ENCODE measurements at regions not wholly inside any gene's neighbourhood (a gene's known extent, or its start where the extent isn't known, plus 50 kb on each side); places are given as distances from the start of the nearest gene placed in this dataset.

GRCh38 chr5:167642779-167643517, 648.5 kb upstream of the WWC1 start:
- DNase-seq (no peak), ATAC-seq (no peak)
- intact Hi-C loops (cut with micrococcal nuclease), result no loop called here
- no peak overlapping the region for H3K27ac ChIP-seq (ENCODE audit: low read depth, low read length)
- no peaks in the 10 kb centered on the region for H3K36me3 Mint-ChIP-seq
- no peaks in the 10 kb centered on the region for H3K36me3 ChIP-seq (ENCODE audit: control insufficient read depth in 2 of 3, insufficient read depth in 3 of 3, low read length in 3 of 3)
- H3K4me1 Mint-ChIP-seq, result no peaks in the 10 kb centered on the region
- H3K27me3 Mint-ChIP-seq, result no peaks in the 10 kb centered on the region
- ChIA-PET POLR2A (no interaction called here), CTCF (no interaction called here)
- H3K4me3 ChIP-seq (ENCODE audit: low read length), result no peak overlapping the region
- peaks cover 0 to 6% (median 0%) of the 10 kb centered on the region in 11 donors for H3K9me3 Mint-ChIP-seq
- H3K9me3 ChIP-seq (ENCODE audit: control insufficient read depth in 2 of 3, low read length in 3 of 3), result no peaks in the 10 kb centered on the region
- no peak overlapping the region for H3K27ac Mint-ChIP-seq
- H3K4me1 ChIP-seq (ENCODE audit: control insufficient read depth in 2 of 2, insufficient read depth in 2 of 2, low read length in 2 of 2), result no peaks in the 10 kb centered on the region
- no peaks in the 10 kb centered on the region for H3K27me3 ChIP-seq (ENCODE audit: control insufficient read depth in 2 of 2, insufficient read depth in 2 of 2, low read length in 2 of 2)
- H3K4me3 Mint-ChIP-seq, result no peak overlapping the region

- no peaks in the 10 kb centered on the region for H3K4me1 ChIP-seq (ENCODE audit: control insufficient read depth in 2 of 2, insufficient read depth in 2 of 2, low read length in 2 of 2)
- ChIA-PET POLR2A (no interaction called here), CTCF (no interaction called here)
- no peaks in the 10 kb centered on the region for H3K27me3 ChIP-seq (ENCODE audit: control insufficient read depth in 2 of 2, insufficient read depth in 2 of 2, low read length in 2 of 2)
- DNase-seq (no peak), ATAC-seq (no peak)
- H3K36me3 ChIP-seq (ENCODE audit: control insufficient read depth in 2 of 3, insufficient read depth in 3 of 3, low read length in 3 of 3), result no peaks in the 10 kb centered on the region
- H3K9me3 Mint-ChIP-seq, result peaks cover 0 to 6% (median 0%) of the 10 kb centered on the region in 11 donors
- H3K4me3 ChIP-seq (ENCODE audit: low read length), result no peak overlapping the region
- no peaks in the 10 kb centered on the region for H3K36me3 Mint-ChIP-seq
- intact Hi-C loops (cut with micrococcal nuclease), result no loop called here
- H3K27ac Mint-ChIP-seq, result no peak overlapping the region
- H3K4me1 Mint-ChIP-seq, result no peaks in the 10 kb centered on the region
- no peaks in the 10 kb centered on the region for H3K27me3 Mint-ChIP-seq
- H3K4me3 Mint-ChIP-seq, result no peak overlapping the region
- H3K9me3 ChIP-seq (ENCODE audit: control insufficient read depth in 2 of 3, low read length in 3 of 3), result no peaks in the 10 kb centered on the region
- H3K27ac ChIP-seq (ENCODE audit: low read depth, low read length), result no peak overlapping the region
Measured at GRCh38 chr5:167643631-167644280, 647.7 kb upstream of the WWC1 start.

GRCh38 chr5:167644619-167645018, 646.8 kb upstream of the WWC1 start:
- no peaks in the 10 kb centered on the region for H3K27me3 Mint-ChIP-seq
- H3K4me1 Mint-ChIP-seq, result no peaks in the 10 kb centered on the region
- no peak overlapping the region for H3K4me3 Mint-ChIP-seq

GRCh38 chr5:167649471-167649870, 642.0 kb upstream of the WWC1 start:
- intact Hi-C loops (cut with micrococcal nuclease), result no loop called here
- Histone ChIP-seq H3K27ac (ENCODE audit: low read depth, low read length) (no peak overlapping the region), H3K9me3 (ENCODE audit: control insufficient read depth in 2 of 3, low read length in 3 of 3) (no peaks in the 10 kb centered on the region), H3K4me1 (ENCODE audit: control insufficient read depth in 2 of 2, insufficient read depth in 2 of 2, low read length in 2 of 2) (no peaks in the 10 kb centered on the region), H3K36me3 (ENCODE audit: control insufficient read depth in 2 of 3, insufficient read depth in 3 of 3, low read length in 3 of 3) (no peaks in the 10 kb centered on the region), H3K4me3 (ENCODE audit: low read length) (no peak overlapping the region), H3K27me3 (ENCODE audit: control insufficient read depth in 2 of 2, insufficient read depth in 2 of 2, low read length in 2 of 2) (no peaks in the 10 kb centered on the region)
- Mint-ChIP-seq H3K4me3 (no peak overlapping the region), H3K36me3 (no peaks in the 10 kb centered on the region), H3K27me3 (no peaks in the 10 kb centered on the region), H3K27ac (no peak overlapping the region), H3K4me1 (no peaks in the 10 kb centered on the region), H3K9me3 (peaks cover 0 to 19% (median 0%) of the 10 kb centered on the region in 11 donors)
- ATAC-seq (no peak), DNase-seq (no peak)
- CTCF ChIA-PET, result no interaction called here
- POLR2A ChIA-PET, result no interaction called here

More at GRCh38 chr5:167644619-167645018, 646.8 kb upstream of the WWC1 start:
- Mint-ChIP-seq H3K36me3 (no peaks in the 10 kb centered on the region), H3K27ac (no peak overlapping the region), H3K9me3 (peaks cover 0 to 6% (median 0%) of the 10 kb centered on the region in 11 donors)
- no peaks in the 10 kb centered on the region for H3K9me3 ChIP-seq (ENCODE audit: control insufficient read depth in 2 of 3, low read length in 3 of 3)
- no peaks in the 10 kb centered on the region for H3K27me3 ChIP-seq (ENCODE audit: control insufficient read depth in 2 of 2, insufficient read depth in 2 of 2, low read length in 2 of 2)
- ATAC-seq, result no peak
- H3K4me3 ChIP-seq (ENCODE audit: low read length), result no peak overlapping the region
- DNase-seq, result no peak
- no peak overlapping the region for H3K27ac ChIP-seq (ENCODE audit: low read depth, low read length)
- no peaks in the 10 kb centered on the region for H3K4me1 ChIP-seq (ENCODE audit: control insufficient read depth in 2 of 2, insufficient read depth in 2 of 2, low read length in 2 of 2)
- ChIA-PET POLR2A (no interaction called here), CTCF (no interaction called here)
- H3K36me3 ChIP-seq (ENCODE audit: control insufficient read depth in 2 of 3, insufficient read depth in 3 of 3, low read length in 3 of 3), result no peaks in the 10 kb centered on the region
- intact Hi-C loops (cut with micrococcal nuclease), result no loop called here

- CTCF ChIA-PET, result no interaction called here
- POLR2A ChIA-PET, result no interaction called here
- Mint-ChIP-seq H3K4me3 (no peak overlapping the region), H3K27ac (no peak overlapping the region), H3K4me1 (no peaks in the 10 kb centered on the region), H3K36me3 (no peaks in the 10 kb centered on the region), H3K9me3 (peaks cover 0 to 13% (median 0%) of the 10 kb centered on the region in 11 donors), H3K27me3 (no peaks in the 10 kb centered on the region)
- no peaks in the 10 kb centered on the region for H3K4me1 ChIP-seq (ENCODE audit: control insufficient read depth in 2 of 2, insufficient read depth in 2 of 2, low read length in 2 of 2)
- no peak overlapping the region for H3K27ac ChIP-seq (ENCODE audit: low read depth, low read length)
- ATAC-seq (no peak), DNase-seq (no peak)
- no peaks in the 10 kb centered on the region for H3K36me3 ChIP-seq (ENCODE audit: control insufficient read depth in 2 of 3, insufficient read depth in 3 of 3, low read length in 3 of 3)
- no peak overlapping the region for H3K4me3 ChIP-seq (ENCODE audit: low read length)
- intact Hi-C loops (cut with micrococcal nuclease), result no loop called here
- no peaks in the 10 kb centered on the region for H3K27me3 ChIP-seq (ENCODE audit: control insufficient read depth in 2 of 2, insufficient read depth in 2 of 2, low read length in 2 of 2)
- H3K9me3 ChIP-seq (ENCODE audit: control insufficient read depth in 2 of 3, low read length in 3 of 3), result no peaks in the 10 kb centered on the region
Measured at GRCh38 chr5:167652690-167653089, 638.8 kb upstream of the WWC1 start.

GRCh38 chr5:167653645-167654106, 637.8 kb upstream of the WWC1 start:
- Histone ChIP-seq H3K4me3 (ENCODE audit: low read length) (no peak overlapping the region), H3K4me1 (ENCODE audit: control insufficient read depth in 2 of 2, insufficient read depth in 2 of 2, low read length in 2 of 2) (no peaks in the 10 kb centered on the region), H3K27ac (ENCODE audit: low read depth, low read length) (no peak overlapping the region), H3K9me3 (ENCODE audit: control insufficient read depth in 2 of 3, low read length in 3 of 3) (no peaks in the 10 kb centered on the region), H3K36me3 (ENCODE audit: control insufficient read depth in 2 of 3, insufficient read depth in 3 of 3, low read length in 3 of 3) (no peaks in the 10 kb centered on the region), H3K27me3 (ENCODE audit: control insufficient read depth in 2 of 2, insufficient read depth in 2 of 2, low read length in 2 of 2) (no peaks in the 10 kb centered on the region)
- no peaks in the 10 kb centered on the region for H3K36me3 Mint-ChIP-seq
- H3K27me3 Mint-ChIP-seq, result no peaks in the 10 kb centered on the region
- no peak overlapping the region for H3K4me3 Mint-ChIP-seq
- POLR2A ChIA-PET, result no interaction called here
- intact Hi-C loops (cut with micrococcal nuclease), result no loop called here
- DNase-seq, result no peak
- H3K4me1 Mint-ChIP-seq, result no peaks in the 10 kb centered on the region
- CTCF ChIA-PET, result no interaction called here
- ATAC-seq, result no peak
- H3K27ac Mint-ChIP-seq, result no peak overlapping the region
- peaks cover 0 to 13% (median 0%) of the 10 kb centered on the region in 11 donors for H3K9me3 Mint-ChIP-seq

- Mint-ChIP-seq H3K4me3 (no peak overlapping the region), H3K9me3 (peaks cover 0 to 10% (median 0%) of the 10 kb centered on the region in 11 donors), H3K27me3 (no peaks in the 10 kb centered on the region), H3K36me3 (no peaks in the 10 kb centered on the region), H3K4me1 (no peaks in the 10 kb centered on the region), H3K27ac (no peak overlapping the region)
- CTCF ChIA-PET, result no interaction called here
- Histone ChIP-seq H3K27me3 (ENCODE audit: control insufficient read depth in 2 of 2, insufficient read depth in 2 of 2, low read length in 2 of 2) (no peaks in the 10 kb centered on the region), H3K4me3 (ENCODE audit: low read length) (no peak overlapping the region), H3K9me3 (ENCODE audit: control insufficient read depth in 2 of 3, low read length in 3 of 3) (no peaks in the 10 kb centered on the region), H3K4me1 (ENCODE audit: control insufficient read depth in 2 of 2, insufficient read depth in 2 of 2, low read length in 2 of 2) (no peaks in the 10 kb centered on the region), H3K36me3 (ENCODE audit: control insufficient read depth in 2 of 3, insufficient read depth in 3 of 3, low read length in 3 of 3) (no peaks in the 10 kb centered on the region), H3K27ac (ENCODE audit: low read depth, low read length) (no peak overlapping the region)
- ATAC-seq (no peak), DNase-seq (no peak)
- POLR2A ChIA-PET, result no interaction called here
- intact Hi-C loops (cut with micrococcal nuclease), result no loop called here
Measured at GRCh38 chr5:167657016-167657415, 634.4 kb upstream of the WWC1 start.

Data from naive thymus-derived CD4-positive, alpha-beta T cell (primary cell).